Left ventricle myocardium inferior (tissue), 1 donor: ENCODE measurements at regions not wholly inside any gene's neighbourhood (a gene's known extent, or its start where the extent isn't known, plus 50 kb on each side); places are given as distances from the start of the nearest gene placed in this dataset.

Experiments used
- DNase-seq: peaks from one replicate; pipeline ENCODE4 v3.0.0-alpha.2; 2020
- H3K27ac ChIP-seq: fragments of 200-600 bp; replicated peaks from 2 replicates; pipeline ENCODE4 v1.8.0; 2021
- H3K27me3 ChIP-seq: fragments of 200-600 bp; 2 replicates; pipeline ENCODE4 v1.8.0; 2021; ENCODE audit warnings: low read depth
- H3K36me3 ChIP-seq: fragments of 200-600 bp; 2 replicates; pipeline ENCODE4 v1.8.0; 2021
- H3K4me1 ChIP-seq: fragments of 200-600 bp; 2 replicates; pipeline ENCODE4 v1.8.0; 2021
- H3K4me3 ChIP-seq: fragments of 200-600 bp; 2 replicates; pipeline ENCODE4 v1.8.0; 2021; ENCODE audit warnings: mild to moderate bottlenecking, moderate library complexity
- H3K9me3 ChIP-seq: fragments of 200-600 bp; replicated peaks from 2 replicates; pipeline ENCODE4 v1.8.0; 2021
- intact Hi-C: fragments of 100-400 bp; cut with micrococcal nuclease; formaldehyde crosslinking; loops from one replicate; pipeline ENCODE4 v1.11.0; 2022
- TF ChIP-seq, protein P1 (sequence below): fragments of 200-600 bp; IDR thresholded peaks from 2 replicates; pipeline ENCODE4 v1.8.0; 2021; ENCODE audit warnings: antibody characterized with exemption, mild to moderate bottlenecking, borderline replicate concordance
- donor health status: DM: no; HTN: yes; CAD: no; lungs with severe emphysema.

DNA sequence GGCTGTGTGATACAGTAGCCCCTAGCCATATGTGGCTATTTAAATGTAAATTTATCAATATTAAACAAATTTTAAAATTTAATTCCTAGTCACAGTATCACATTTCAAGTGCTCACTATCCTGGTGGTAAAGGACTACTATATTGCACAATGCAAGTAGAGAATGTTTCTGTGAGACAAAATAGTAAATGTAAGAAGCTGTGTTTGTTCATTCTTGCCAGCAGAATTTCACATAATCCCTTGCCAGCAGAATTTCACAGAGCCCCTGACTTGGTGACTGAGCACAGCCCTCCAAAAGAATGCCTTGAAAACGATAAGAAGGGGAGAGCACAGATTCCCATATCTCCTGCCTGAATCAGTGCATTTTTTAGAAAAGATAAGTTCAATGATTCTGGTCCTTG is 75.9 kb upstream of the SELENOP start:
- Histone ChIP-seq H3K4me1 (no peaks in the 10 kb centered on the region), H3K27me3 (no peaks in the 10 kb centered on the region), H3K9me3 (no peaks in the 10 kb centered on the region), H3K4me3 (no peak overlapping the region), H3K36me3 (no peaks in the 10 kb centered on the region), H3K27ac (no peak overlapping the region)
- intact Hi-C loops: no loop called here
- TF ChIP-seq, protein P1, sequence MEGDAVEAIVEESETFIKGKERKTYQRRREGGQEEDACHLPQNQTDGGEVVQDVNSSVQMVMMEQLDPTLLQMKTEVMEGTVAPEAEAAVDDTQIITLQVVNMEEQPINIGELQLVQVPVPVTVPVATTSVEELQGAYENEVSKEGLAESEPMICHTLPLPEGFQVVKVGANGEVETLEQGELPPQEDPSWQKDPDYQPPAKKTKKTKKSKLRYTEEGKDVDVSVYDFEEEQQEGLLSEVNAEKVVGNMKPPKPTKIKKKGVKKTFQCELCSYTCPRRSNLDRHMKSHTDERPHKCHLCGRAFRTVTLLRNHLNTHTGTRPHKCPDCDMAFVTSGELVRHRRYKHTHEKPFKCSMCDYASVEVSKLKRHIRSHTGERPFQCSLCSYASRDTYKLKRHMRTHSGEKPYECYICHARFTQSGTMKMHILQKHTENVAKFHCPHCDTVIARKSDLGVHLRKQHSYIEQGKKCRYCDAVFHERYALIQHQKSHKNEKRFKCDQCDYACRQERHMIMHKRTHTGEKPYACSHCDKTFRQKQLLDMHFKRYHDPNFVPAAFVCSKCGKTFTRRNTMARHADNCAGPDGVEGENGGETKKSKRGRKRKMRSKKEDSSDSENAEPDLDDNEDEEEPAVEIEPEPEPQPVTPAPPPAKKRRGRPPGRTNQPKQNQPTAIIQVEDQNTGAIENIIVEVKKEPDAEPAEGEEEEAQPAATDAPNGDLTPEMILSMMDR: no peak
- no peak for DNase-seq

DNA sequence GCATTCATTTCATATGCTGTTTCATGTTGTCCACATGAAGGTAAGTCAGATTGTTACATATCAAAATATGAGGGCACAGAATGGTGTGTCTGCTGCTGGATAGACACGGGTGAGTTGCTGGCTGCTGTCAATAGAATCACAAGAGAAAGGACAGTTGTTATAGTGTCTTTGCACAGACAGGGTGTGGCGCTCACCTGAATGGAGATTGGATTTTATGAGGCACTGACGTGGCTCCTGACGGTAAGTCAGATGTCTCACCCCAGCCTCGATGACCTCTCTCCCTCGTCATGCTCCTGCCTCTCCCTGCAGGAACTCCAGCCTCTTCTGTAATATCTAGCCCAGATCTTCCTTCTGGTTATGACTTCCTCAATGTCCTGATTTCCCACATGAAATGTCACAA is 75.4 kb upstream of the SELENOP start:
- DNase-seq: no peak
- TF ChIP-seq, protein P1: no peak
- H3K4me1 ChIP-seq: no peaks in the 10 kb centered on the region
- no peaks in the 10 kb centered on the region for H3K36me3 ChIP-seq
- intact Hi-C loops: no loop called here
- H3K27ac ChIP-seq: no peak overlapping the region
- no peak overlapping the region for H3K4me3 ChIP-seq
- H3K9me3 ChIP-seq: no peaks in the 10 kb centered on the region
- no peaks in the 10 kb centered on the region for H3K27me3 ChIP-seq

DNA sequence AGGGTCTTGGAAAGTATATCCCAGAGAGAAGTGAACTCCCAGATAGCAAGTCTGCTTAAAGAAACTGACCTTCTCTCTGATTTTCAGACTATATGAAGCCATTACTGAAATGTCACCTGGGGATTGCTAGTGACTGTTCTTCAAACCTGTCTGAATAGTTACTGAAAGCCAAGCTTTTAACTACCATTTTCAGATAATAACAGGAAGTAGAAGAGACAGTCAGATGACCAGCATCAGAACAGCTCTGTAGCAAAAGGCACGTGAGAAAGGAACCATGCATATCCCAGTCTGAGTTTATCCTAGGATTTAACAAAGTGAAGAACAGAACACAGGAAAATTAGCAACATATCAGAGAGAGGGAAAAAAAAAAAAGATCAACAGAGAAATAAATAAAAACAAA is 74.9 kb upstream of the SELENOP start:
- no peaks in the 10 kb centered on the region for H3K27me3 ChIP-seq
- DNase-seq: no peak
- H3K4me1 ChIP-seq: no peaks in the 10 kb centered on the region
- no peak overlapping the region for H3K4me3 ChIP-seq
- H3K9me3 ChIP-seq: no peaks in the 10 kb centered on the region
- H3K36me3 ChIP-seq: no peaks in the 10 kb centered on the region
- TF ChIP-seq, protein P1: no peak
- H3K27ac ChIP-seq: no peak overlapping the region
- intact Hi-C loops: no loop called here

DNA sequence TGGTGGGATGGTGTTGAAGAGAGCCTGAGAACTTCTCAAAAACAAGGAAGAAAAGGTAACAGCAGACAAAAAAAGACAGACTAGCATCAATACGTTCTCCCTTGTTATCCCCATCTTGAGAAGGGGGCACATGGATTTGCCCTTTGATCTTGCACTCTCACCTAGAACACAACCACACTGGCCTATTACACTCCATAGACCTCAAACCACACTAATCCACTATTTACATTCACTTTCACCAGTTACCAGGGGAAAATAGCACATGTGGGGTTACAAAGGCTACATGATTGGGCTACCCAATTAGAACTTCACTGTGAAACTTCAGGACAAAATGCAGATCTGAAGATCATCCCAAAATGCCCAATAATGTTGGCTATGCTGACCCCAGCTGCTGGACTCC is 72.6 kb upstream of the SELENOP start:
- H3K36me3 ChIP-seq: no peaks in the 10 kb centered on the region
- no peak overlapping the region for H3K27ac ChIP-seq
- intact Hi-C loops: loop anchor here (5.0 kb wide), 1 partner anchor 77 kb away; no protein-coding TSS in a partner anchor
- H3K4me3 ChIP-seq: no peak overlapping the region
- no peaks in the 10 kb centered on the region for H3K4me1 ChIP-seq
- H3K9me3 ChIP-seq: no peaks in the 10 kb centered on the region
- TF ChIP-seq, protein P1: no peak
- no peak for DNase-seq
- no peaks in the 10 kb centered on the region for H3K27me3 ChIP-seq

DNA sequence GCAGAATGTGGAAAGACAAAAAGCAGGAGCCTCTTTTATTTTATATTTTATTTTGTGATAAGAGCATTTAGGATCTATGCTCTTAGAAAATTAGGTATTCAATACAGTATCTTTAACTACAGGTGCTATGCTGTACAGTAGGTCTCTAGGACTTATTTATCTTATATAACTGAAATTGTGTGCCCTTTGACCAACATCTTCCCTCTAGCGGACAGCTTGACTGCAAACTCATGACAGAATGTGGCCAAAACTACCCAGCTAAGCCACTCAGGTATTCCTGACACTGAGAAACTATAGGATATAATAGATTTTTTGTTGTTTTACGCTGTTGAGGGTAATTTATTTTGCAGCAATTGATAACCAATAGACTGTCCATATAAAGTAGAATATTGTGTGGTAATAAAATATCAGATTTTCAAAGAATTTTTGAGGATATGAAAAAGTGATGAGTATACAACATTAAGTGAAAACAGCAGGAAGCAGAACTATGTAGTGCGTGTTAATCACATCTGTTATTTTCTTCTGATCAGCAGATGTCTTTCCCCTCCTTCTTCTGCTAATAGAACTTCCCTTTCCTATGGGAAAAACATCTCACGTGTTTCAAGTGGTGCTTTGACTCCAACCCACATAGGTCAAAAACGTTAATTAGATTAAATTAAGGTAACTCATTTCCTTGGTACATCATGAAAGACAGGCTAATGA is 69.9 kb upstream of the SELENOP start:
- no peaks in the 10 kb centered on the region for H3K27me3 ChIP-seq
- no peak overlapping the region for H3K4me3 ChIP-seq
- no peaks in the 10 kb centered on the region for H3K36me3 ChIP-seq
- no peak for DNase-seq
- H3K4me1 ChIP-seq: peaks cover 5% of the 10 kb centered on the region
- TF ChIP-seq, protein P1: no peak
- intact Hi-C loops: loop anchor here (5.0 kb wide), 1 partner anchor 74 kb away; no protein-coding TSS in a partner anchor
- H3K9me3 ChIP-seq: no peaks in the 10 kb centered on the region
- no peak overlapping the region for H3K27ac ChIP-seq
